Nephron progenitor cell (in vitro differentiated cells): ENCODE measurements at regions not wholly inside any gene's neighbourhood (a gene's known extent, or its start where the extent isn't known, plus 50 kb on each side); places are given as distances from the start of the nearest gene placed in this dataset.

ENCODE experiments used
- DNase-seq: peaks from one replicate; pipeline ENCODE4 v3.0.0; 2021
- H3K27ac Mint-ChIP-seq: 2 replicates; pipeline ENCODE4 v1.8.0; 2021; ENCODE audit warnings: mild to moderate bottlenecking, moderate library complexity, mixed read lengths
- H3K27me3 Mint-ChIP-seq: 2 replicates; pipeline ENCODE4 v1.8.0; 2021; ENCODE audit warnings: mild to moderate bottlenecking, low read depth, mixed read lengths; ENCODE audit not compliant: poor library complexity
- H3K36me3 Mint-ChIP-seq: 2 replicates; pipeline ENCODE4 v1.8.0; 2021; ENCODE audit warnings: low read depth, mixed read lengths
- H3K4me1 Mint-ChIP-seq: 2 replicates; pipeline ENCODE4 v1.8.0; 2021; ENCODE audit warnings: mixed read lengths
- H3K4me3 Mint-ChIP-seq: 2 replicates; pipeline ENCODE4 v1.8.0; 2021; ENCODE audit warnings: mild to moderate bottlenecking, moderate library complexity, mixed read lengths
- H3K9me3 Mint-ChIP-seq: 2 replicates; pipeline ENCODE4 v1.8.0; 2021; ENCODE audit warnings: mild to moderate bottlenecking, moderate library complexity, mixed read lengths
- TF ChIP-seq, protein P1 (sequence below): fragments of 200-600 bp; sonication (generic); IDR thresholded peaks from 2 replicates; pipeline ENCODE4 v1.5.0; 2021; ENCODE audit warnings: antibody characterized with exemption

DNA sequence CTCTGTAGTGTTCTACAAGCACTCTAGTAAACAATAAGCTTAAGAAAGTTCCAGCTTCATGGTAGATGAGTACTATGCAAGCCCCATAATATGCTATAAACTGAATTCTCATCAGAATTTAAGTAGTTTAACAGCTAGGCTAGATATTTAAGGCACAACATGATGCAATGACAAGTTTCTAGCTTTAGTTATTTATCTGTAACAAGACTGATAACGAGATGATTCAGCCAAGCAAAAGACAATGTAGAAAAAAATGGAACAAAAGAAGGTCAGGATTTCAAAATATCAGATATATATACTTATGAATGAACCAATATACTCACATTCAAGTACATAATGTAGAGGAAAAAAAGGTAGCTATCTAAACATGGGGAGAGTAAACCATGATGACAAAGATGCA, 61.0 kb upstream of the RERGL start:
- DNase-seq: no peak
- TF ChIP-seq, protein P1, sequence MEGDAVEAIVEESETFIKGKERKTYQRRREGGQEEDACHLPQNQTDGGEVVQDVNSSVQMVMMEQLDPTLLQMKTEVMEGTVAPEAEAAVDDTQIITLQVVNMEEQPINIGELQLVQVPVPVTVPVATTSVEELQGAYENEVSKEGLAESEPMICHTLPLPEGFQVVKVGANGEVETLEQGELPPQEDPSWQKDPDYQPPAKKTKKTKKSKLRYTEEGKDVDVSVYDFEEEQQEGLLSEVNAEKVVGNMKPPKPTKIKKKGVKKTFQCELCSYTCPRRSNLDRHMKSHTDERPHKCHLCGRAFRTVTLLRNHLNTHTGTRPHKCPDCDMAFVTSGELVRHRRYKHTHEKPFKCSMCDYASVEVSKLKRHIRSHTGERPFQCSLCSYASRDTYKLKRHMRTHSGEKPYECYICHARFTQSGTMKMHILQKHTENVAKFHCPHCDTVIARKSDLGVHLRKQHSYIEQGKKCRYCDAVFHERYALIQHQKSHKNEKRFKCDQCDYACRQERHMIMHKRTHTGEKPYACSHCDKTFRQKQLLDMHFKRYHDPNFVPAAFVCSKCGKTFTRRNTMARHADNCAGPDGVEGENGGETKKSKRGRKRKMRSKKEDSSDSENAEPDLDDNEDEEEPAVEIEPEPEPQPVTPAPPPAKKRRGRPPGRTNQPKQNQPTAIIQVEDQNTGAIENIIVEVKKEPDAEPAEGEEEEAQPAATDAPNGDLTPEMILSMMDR: no peak
- Mint-ChIP-seq H3K4me3 (no peak overlapping the region), H3K27ac (no peak overlapping the region), H3K27me3 (peaks cover 3% of the 10 kb centered on the region), H3K4me1 (no peaks in the 10 kb centered on the region), H3K36me3 (no peaks in the 10 kb centered on the region), H3K9me3 (peaks cover 5% of the 10 kb centered on the region)

DNA sequence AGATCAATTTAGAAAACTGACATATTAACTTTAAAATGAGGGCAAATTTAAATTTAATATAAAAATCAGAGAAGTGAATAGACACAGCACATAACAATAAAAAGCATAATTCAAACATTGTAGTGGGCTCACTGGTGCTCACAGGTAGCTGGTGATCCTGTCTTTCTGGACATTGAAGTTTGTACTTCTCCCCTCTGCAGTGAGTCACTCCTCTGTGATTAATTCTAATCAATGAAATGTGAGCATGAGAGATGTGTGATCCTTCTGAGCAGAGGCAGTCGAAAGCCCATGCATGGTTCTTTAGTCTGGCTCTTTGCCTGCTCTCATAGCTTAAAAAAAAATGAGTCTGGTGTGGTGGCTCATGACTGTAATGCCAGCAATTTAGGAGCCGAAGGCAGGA, 59.0 kb upstream of the RERGL start:
- Mint-ChIP-seq H3K4me1 (no peaks in the 10 kb centered on the region), H3K27ac (no peak overlapping the region), H3K4me3 (no peak overlapping the region), H3K27me3 (peaks cover 3% of the 10 kb centered on the region), H3K36me3 (no peaks in the 10 kb centered on the region), H3K9me3 (no peaks in the 10 kb centered on the region)
- TF ChIP-seq, protein P1: no peak
- no peak for DNase-seq

DNA sequence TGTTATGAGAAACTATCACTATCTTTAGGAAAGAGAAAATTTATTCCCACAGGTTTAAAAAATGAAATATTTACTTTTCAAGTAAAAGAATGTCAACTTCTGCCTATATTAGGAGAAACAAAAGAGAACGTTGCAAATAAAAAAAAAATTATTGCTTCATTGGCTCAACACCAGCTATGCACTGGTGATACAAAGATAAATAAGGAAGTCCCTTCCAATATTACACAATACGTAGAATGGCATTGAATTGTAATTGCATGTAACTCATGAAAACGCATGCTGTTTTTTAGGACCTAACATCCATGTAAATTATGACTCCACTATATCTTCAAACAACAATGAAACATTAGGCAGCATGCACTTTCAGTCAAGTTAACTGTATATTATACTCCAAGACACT, 56.4 kb upstream of the RERGL start:
- no peak overlapping the region for H3K27ac Mint-ChIP-seq
- H3K9me3 Mint-ChIP-seq: no peaks in the 10 kb centered on the region
- H3K36me3 Mint-ChIP-seq: no peaks in the 10 kb centered on the region
- no peak overlapping the region for H3K4me3 Mint-ChIP-seq
- no peak for DNase-seq
- H3K4me1 Mint-ChIP-seq: no peaks in the 10 kb centered on the region
- TF ChIP-seq, protein P1: no peak
- H3K27me3 Mint-ChIP-seq: no peaks in the 10 kb centered on the region

DNA sequence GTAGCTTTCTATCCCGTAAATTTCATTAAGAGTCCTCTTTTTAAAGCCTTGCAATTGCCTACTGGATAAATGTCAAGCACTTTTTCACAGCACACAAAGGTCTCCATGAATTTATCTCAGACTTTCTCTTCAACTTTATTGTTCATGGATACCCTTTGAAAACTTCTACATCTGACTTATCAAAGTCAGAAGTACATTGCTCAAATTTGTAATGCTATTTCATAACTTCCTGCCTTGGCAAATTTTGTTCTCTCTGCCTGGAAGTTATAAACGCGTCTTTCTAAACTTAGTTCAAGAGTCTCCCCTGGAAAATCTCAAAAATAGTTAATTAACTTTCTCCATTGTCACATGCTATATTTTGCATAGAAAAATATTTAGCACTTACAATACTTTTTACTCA, 55.9 kb upstream of the RERGL start:
- Mint-ChIP-seq H3K36me3 (no peaks in the 10 kb centered on the region), H3K4me1 (no peaks in the 10 kb centered on the region), H3K27ac (no peak overlapping the region), H3K4me3 (no peak overlapping the region), H3K27me3 (no peaks in the 10 kb centered on the region), H3K9me3 (no peaks in the 10 kb centered on the region)
- TF ChIP-seq, protein P1: no peak
- DNase-seq: no peak

DNA sequence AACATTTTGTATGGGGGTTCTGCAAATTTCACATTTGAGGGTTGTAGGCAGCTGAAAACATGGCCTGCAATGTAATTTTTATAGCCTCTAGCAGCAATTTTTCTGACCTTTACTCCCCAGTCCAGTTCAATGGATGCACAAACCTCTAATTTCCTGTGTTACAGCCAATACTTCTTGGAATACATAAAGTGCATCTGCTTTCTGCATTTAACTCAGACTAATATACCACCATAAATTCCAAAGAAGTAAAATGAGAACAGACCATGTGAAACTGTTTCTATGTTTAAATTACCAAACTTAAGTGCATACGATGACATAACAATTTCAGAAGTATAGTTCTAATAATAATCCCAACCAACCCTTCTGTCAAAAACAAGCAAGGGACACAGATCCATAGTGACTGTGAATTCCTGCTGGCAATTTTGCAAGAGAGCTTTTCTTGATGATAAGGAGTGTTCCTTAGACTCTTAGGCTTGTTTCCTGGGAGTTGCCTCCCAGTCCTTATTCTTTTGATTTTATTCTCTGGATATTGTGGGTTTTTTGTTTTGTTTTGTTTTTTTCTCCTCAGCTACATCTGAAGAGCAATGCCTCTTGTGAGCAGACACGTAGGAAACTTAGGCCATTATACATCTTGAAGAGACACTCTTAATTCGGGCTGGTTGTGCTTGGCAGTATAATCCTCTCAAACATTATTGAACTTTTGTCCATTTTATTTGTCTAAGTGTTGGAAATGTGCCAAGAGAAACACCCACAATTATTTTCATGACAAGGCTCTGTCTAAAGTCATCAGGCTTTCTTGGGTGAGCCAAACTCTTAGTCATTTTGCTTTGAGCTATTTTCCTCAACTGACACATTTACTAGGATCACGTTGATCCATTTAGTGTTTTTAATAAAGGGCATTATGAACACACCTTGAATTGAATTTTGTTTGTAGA, 51.3 kb upstream of the RERGL start:
- Mint-ChIP-seq H3K36me3 (no peaks in the 10 kb centered on the region), H3K27me3 (no peaks in the 10 kb centered on the region), H3K4me3 (no peak overlapping the region), H3K27ac (peak overlapping the region; percentile 43), H3K4me1 (no peaks in the 10 kb centered on the region), H3K9me3 (no peaks in the 10 kb centered on the region)
- DNase-seq: no peak
- TF ChIP-seq, protein P1: no peak
